Ascending aorta (tissue), 2 donors: ENCODE measurements at regions not wholly inside any gene's neighbourhood (a gene's known extent, or its start where the extent isn't known, plus 50 kb on each side); places are given as distances from the start of the nearest gene placed in this dataset.

ENCODE experiments used
- DNase-seq, 2 donors: peaks; one replicate each; pipeline ENCODE4 v3.0.0-alpha.2; 2019; ENCODE audit warnings: low spot score in 2 of 2
- H3K27ac ChIP-seq, 2 donors: fragments of 200-600 bp; sonication (generic); one replicate each; pipeline ENCODE4 v1.5.1; 2016 to 2017; ENCODE audit warnings: mild to moderate bottlenecking in 1 of 2
- H3K27me3 ChIP-seq: fragments of 200-600 bp; sonication (generic); one replicate; pipeline ENCODE4 v1.5.1; 2017
- H3K36me3 ChIP-seq, 2 donors: fragments of 200-600 bp; sonication (generic); one replicate each; pipeline ENCODE4 v1.5.1; 2016
- H3K4me1 ChIP-seq, 2 donors: fragments of 200-600 bp; sonication (generic); one replicate each; pipeline ENCODE4 v1.5.1; 2016 to 2017; ENCODE audit warnings: mild to moderate bottlenecking in 1 of 2
- H3K4me3 ChIP-seq, 2 donors: fragments of 200-600 bp; sonication (generic); one replicate each; pipeline ENCODE4 v1.5.1; 2016 to 2017; ENCODE audit warnings: mild to moderate bottlenecking in 1 of 2
- H3K9me3 ChIP-seq, 2 donors: fragments of 200-600 bp; sonication (generic); one replicate each; pipeline ENCODE4 v1.5.1; 2016
- CTCF ChIP-seq, 3 experiments: fragments of 200-600 bp in 2 of 3; fragments of 450-650 bp in 1 of 3; sonication (generic) in 2 of 3; IDR thresholded peaks; one replicate each; pipeline ENCODE4 v1.5.1; 2016 to 2019; ENCODE audit warnings: antibody characterized with exemption in 3 of 3, mild to moderate bottlenecking in 1 of 3, moderate library complexity in 1 of 3
- intact Hi-C: fragments of 100-400 bp; cut with DNase I; formaldehyde crosslinking; loops from one replicate; pipeline ENCODE4 v1.15.1; 2023

GRCh38 chr3:494190-494589 is 297.6 kb downstream of the CHL1 start:
- DNase-seq, result no peak
- H3K36me3 ChIP-seq, result no peaks in the 10 kb centered on the region
- no peaks in the 10 kb centered on the region for H3K9me3 ChIP-seq
- intact Hi-C loops, result no loop called here
- no peak overlapping the region for H3K4me3 ChIP-seq
- no peak for TF ChIP-seq CTCF (IDR thresholded peaks at IDR 0.05)
- H3K27ac ChIP-seq, result no peak overlapping the region
- H3K4me1 ChIP-seq, result no peaks in the 10 kb centered on the region
- no peaks in the 10 kb centered on the region for H3K27me3 ChIP-seq

GRCh38 chr3:498487-498886 is 301.9 kb downstream of the CHL1 start:
- Histone ChIP-seq H3K9me3 (no peaks in the 10 kb centered on the region), H3K27ac (no peak overlapping the region), H3K4me3 (no peak overlapping the region), H3K4me1 (no peaks in the 10 kb centered on the region), H3K27me3 (no peaks in the 10 kb centered on the region), H3K36me3 (no peaks in the 10 kb centered on the region)
- TF ChIP-seq CTCF (IDR thresholded peaks at IDR 0.05), result no peak
- DNase-seq, result no peak
- intact Hi-C loops, result no loop called here

- no peaks in the 10 kb centered on the region for H3K27me3 ChIP-seq
- H3K36me3 ChIP-seq, result no peaks in the 10 kb centered on the region
- intact Hi-C loops, result no loop called here
- no peak for TF ChIP-seq CTCF (IDR thresholded peaks at IDR 0.05)
- H3K4me3 ChIP-seq, result no peak overlapping the region
- no peak overlapping the region for H3K27ac ChIP-seq
- no peaks in the 10 kb centered on the region for H3K9me3 ChIP-seq
- no peak for DNase-seq
- H3K4me1 ChIP-seq, result no peaks in the 10 kb centered on the region
Observed at GRCh38 chr3:499001-499761, 302.6 kb downstream of the CHL1 start.

GRCh38 chr3:502486-502885 is 305.9 kb downstream of the CHL1 start:
- Histone ChIP-seq H3K36me3 (no peaks in the 10 kb centered on the region), H3K4me3 (no peak overlapping the region), H3K27ac (no peak overlapping the region), H3K27me3 (no peaks in the 10 kb centered on the region), H3K9me3 (no peaks in the 10 kb centered on the region), H3K4me1 (no peaks in the 10 kb centered on the region)
- intact Hi-C loops, result no loop called here
- no peak for TF ChIP-seq CTCF (IDR thresholded peaks at IDR 0.05)
- no peak for DNase-seq

- H3K27ac ChIP-seq, result no peak overlapping the region
- no peak overlapping the region for H3K4me3 ChIP-seq
- H3K36me3 ChIP-seq, result no peaks in the 10 kb centered on the region
- peaks cover 0 to 3% of the 10 kb centered on the region in 2 donors for H3K9me3 ChIP-seq
- no peaks in the 10 kb centered on the region for H3K4me1 ChIP-seq
- no peaks in the 10 kb centered on the region for H3K27me3 ChIP-seq
- no peak for TF ChIP-seq CTCF (IDR thresholded peaks at IDR 0.05)
- no peak for DNase-seq
- intact Hi-C loops, result no loop called here
Observed at GRCh38 chr3:513301-513700, 316.7 kb downstream of the CHL1 start.

- Histone ChIP-seq H3K27ac (no peak overlapping the region), H3K36me3 (no peaks in the 10 kb centered on the region), H3K9me3 (no peaks in the 10 kb centered on the region), H3K4me3 (no peak overlapping the region), H3K27me3 (no peaks in the 10 kb centered on the region), H3K4me1 (no peaks in the 10 kb centered on the region)
- TF ChIP-seq CTCF (IDR thresholded peaks at IDR 0.05), result no peak
- intact Hi-C loops, result no loop called here
- no peak for DNase-seq
Observed at GRCh38 chr3:514192-514591, 317.6 kb downstream of the CHL1 start.
